Transverse colon (tissue), 3 donors: ENCODE measurements at regions not wholly inside any gene's neighbourhood (a gene's known extent, or its start where the extent isn't known, plus 50 kb on each side); places are given as distances from the start of the nearest gene placed in this dataset.

ENCODE experiments used
- EP300 ChIP-seq: sonication (generic); formaldehyde crosslinking; IDR thresholded peaks from one replicate; pipeline ENCODE4 v1.6.1; 2017; ENCODE audit warnings: antibody characterized with exemption, low read depth
- POLR2A ChIP-seq: fragments of 450-650 bp; IDR thresholded peaks from one replicate; pipeline ENCODE4 v1.6.1; 2016; ENCODE audit warnings: antibody characterized with exemption, mild to moderate bottlenecking, moderate library complexity
- TF ChIP-seq, protein P1 (sequence below), 5 experiments: fragments of 200-600 bp in 3 of 5; fragments of 450-650 bp in 2 of 5; sonication (generic) in 3 of 5; IDR thresholded peaks; 1 replicate in 2 of 5; 2 replicates in 3 of 5; pipeline ENCODE4 v1.5.1; 2016 to 2017; ENCODE audit warnings: antibody characterized with exemption in 5 of 5, inconsistent platforms in 3 of 5, mild to moderate bottlenecking in 2 of 5, moderate library complexity in 1 of 5

GRCh38 chr6:97842521-97842920 lies 559.5 kb upstream of the MMS22L start:
- TF ChIP-seq POLR2A: no peak
- TF ChIP-seq, protein P1, sequence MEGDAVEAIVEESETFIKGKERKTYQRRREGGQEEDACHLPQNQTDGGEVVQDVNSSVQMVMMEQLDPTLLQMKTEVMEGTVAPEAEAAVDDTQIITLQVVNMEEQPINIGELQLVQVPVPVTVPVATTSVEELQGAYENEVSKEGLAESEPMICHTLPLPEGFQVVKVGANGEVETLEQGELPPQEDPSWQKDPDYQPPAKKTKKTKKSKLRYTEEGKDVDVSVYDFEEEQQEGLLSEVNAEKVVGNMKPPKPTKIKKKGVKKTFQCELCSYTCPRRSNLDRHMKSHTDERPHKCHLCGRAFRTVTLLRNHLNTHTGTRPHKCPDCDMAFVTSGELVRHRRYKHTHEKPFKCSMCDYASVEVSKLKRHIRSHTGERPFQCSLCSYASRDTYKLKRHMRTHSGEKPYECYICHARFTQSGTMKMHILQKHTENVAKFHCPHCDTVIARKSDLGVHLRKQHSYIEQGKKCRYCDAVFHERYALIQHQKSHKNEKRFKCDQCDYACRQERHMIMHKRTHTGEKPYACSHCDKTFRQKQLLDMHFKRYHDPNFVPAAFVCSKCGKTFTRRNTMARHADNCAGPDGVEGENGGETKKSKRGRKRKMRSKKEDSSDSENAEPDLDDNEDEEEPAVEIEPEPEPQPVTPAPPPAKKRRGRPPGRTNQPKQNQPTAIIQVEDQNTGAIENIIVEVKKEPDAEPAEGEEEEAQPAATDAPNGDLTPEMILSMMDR (IDR thresholded peaks at IDR 0.05): no peak
- no peak for TF ChIP-seq EP300
